DMS79 (cell line): ENCODE measurements at regions not wholly inside any gene's neighbourhood (a gene's known extent, or its start where the extent isn't known, plus 50 kb on each side); places are given as distances from the start of the nearest gene placed in this dataset.

Source experiments
- DNase-seq: peaks from one replicate; lab custom pipeline; 2025; lab: John Stamatoyannopoulos, UW

- no peak for DNase-seq
Measured at GRCh38 chr4:188554413-188554812, 415.2 kb downstream of the TRIML1 start.

- no peak for DNase-seq
Measured at GRCh38 chr4:188573104-188573503, 433.9 kb downstream of the TRIML1 start.

GRCh38 chr4:188578657-188579056, 439.4 kb downstream of the TRIML1 start:
- DNase-seq, result no peak

DNA sequence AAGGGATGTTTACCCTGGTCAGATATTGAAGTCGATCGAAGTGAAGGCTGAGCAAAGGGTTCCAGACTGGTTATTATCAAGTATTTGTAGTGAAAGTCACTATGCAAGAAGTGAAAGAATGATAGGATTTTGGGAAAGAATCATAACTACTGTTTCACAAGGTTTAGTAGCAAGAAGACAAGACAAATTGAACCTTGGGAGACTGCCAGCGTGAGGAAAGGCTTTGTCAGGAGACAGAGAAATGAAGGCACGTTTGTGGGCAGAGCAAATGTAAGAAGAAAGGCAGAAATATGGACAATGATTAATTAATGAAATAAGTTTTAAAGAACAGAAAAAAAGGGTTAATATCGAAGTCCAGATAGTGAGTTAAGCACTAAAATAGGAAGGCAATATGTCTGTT, 456.8 kb downstream of the TRIML1 start:
- DNase-seq, result no peak

GRCh38 chr4:188603646-188604045, 464.4 kb downstream of the TRIML1 start:
- no peak for DNase-seq

- DNase-seq, result no peak
Measured at GRCh38 chr4:188606635-188607034, 467.4 kb downstream of the TRIML1 start.

- DNase-seq, result no peak
Measured at GRCh38 chr4:188611143-188611542, 471.9 kb downstream of the TRIML1 start.

- no peak for DNase-seq
Measured at GRCh38 chr4:188612659-188613058, 473.4 kb downstream of the TRIML1 start.

GRCh38 chr4:188613976-188614375, 474.7 kb downstream of the TRIML1 start:
- DNase-seq, result no peak

- DNase-seq, result no peak
Measured at GRCh38 chr4:188619456-188620149, 480.4 kb downstream of the TRIML1 start.

- no peak for DNase-seq
Measured at GRCh38 chr4:188620608-188621007, 481.4 kb downstream of the TRIML1 start.

DNA sequence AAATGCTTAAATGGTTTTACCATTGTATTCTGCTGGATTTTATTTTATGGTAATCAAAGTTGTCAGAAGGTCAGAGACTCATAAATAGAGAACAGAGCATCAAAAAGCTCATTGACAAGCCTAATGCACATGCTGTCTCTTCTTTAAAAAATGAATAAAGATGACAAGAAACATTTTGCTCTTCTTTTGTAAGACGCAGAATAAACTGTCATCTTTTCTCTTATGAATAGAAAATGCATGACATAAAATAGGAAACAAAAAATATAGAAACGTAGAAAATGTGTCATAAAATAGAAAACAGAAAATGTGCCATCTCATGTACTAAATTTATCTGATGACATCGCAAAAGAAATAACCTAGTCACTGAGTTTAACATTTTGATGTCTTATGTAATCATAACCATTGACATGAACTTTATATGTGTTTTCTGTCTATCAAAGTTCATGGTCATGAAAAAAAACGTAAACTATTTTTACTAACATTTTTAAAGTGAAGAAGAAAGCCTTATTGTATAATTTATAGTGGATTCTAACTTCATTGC, 484.1 kb downstream of the TRIML1 start:
- no peak for DNase-seq

DNA sequence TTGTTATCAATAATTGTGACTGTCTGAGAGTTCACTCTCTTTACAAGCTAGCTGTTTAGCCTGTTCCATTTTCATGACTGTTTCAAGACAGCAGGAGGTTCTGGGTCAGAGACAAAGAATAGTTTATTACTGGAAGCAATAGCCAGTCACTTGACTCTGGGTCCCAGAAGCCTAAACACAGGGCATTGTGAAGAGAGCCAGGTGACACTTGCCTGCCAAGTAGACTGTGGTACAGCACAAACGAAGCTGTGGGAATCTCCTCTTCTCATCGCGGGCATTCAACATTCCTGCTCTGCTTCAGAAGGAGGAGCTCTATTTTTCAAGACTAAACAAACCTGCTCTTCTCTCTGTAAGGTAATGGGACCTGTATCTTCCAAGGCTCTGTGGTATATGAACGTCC, 485.1 kb downstream of the TRIML1 start:
- DNase-seq, result no peak

- no peak for DNase-seq
Measured at GRCh38 chr4:188627892-188628291, 488.7 kb downstream of the TRIML1 start.

GRCh38 chr4:188639479-188640100, 500.3 kb downstream of the TRIML1 start:
- DNase-seq, result no peak

DNA sequence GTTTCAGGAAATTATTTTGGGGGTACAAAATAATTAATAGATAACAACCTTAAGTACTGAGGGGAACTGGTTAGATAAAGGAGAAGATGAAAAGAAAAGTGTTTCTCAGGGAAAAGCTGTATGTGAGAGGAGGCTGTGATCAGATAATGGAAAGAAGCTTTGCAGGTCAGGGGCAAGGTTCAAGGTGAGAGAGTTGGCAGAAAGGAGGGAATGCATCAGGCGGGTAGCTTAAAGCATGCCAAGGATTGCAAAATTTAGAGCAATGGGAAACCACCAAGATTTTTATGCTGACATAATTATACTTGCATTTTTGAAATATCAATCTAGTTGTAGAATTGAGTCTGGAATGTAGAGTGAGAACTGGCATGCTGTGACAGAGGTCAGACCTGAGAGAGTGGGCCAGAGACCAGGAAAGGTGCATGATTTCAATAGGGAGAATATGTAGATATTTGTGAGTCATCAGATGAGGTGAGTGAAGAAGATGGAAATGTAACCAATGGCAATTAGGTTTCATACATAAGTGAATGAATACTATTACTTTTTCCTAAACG, 508.7 kb downstream of the TRIML1 start:
- no peak for DNase-seq

DNA sequence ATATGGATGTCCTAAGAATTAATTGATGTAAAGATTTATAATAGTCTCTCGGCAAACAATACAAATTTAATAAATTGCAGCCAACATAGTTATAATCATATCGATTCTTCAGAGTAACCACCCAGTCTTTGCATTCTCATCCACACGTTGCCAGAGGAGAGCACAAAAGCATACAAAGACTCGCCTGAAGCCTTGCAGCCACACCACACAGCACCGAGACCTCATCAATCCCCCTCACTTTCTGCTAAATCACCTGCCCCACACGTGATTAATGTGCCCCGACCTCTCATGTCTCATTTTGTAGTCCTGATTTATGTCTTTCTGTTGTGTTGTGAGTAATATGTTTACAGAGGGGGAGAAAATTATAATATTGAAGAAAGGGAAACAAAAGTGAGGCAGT, 510.4 kb downstream of the TRIML1 start:
- no peak for DNase-seq

DNA sequence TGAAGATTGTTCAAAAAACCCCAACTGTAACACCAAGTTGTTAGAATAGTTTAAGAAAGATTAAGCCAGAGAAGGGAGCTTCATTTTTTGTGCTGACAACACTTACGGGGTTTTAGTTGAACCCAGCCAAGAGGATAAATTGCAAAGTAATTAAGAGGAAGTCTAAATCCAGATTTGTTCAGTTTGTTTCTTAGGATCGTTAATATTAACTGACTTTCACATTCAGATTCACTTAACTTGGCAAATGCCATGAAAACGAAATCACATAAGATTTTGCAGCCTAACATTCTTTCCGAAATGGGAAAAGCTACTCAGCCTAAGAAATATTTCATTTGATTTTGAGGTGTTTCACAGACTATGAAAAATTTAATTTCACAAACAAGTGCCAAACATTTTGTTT, 511.3 kb downstream of the TRIML1 start:
- no peak for DNase-seq

DNA sequence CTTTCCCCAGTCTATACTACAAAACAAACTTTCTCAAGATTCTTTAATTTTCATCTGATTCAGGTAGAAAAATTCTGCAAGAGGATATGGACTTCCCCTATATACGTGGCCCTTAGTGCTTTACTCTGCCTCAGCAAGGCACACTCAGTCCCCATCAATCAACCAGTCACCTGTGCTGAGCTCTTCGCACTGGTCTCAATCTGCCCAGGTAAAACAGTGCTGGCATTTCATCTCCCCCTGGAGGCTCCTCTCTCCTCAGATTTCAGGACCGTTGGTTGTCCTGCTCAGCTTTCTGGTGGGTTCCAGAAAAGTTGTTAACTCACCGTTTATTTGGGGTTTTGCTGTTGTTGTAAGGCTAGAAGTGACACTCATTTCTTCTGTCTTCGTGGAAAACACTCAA, 518.1 kb downstream of the TRIML1 start:
- DNase-seq, result no peak

DNA sequence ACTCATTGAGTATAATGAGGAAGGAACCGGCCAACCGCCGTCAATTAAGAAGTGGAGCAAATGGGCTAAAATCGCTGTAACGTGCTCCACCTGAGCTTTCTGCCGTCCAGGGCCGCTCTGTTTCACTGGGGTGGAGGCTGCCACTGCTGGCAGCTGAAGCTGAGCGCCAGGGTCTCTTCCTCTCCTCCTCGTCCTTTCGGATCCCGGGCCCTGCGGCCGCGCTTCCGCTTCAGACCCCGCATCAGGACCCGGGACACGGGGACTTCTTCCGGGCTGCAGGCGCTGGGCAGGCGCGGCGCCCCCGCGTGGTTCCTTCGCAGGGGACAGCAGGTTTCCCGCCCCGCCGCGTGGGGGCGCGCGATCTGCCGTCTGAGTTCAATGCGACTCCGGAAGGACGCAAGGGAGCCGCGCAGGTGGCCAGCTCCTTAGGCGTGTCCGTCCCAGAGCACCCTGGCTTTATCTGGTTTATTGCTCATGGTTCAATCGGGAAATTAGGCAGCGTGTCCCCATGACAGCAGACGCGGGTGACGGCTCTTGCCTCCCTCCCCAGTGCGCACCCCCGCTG, 519.8 kb downstream of the TRIML1 start:
- DNase-seq, result no peak

GRCh38 chr4:188660796-188661195, 521.6 kb downstream of the TRIML1 start:
- DNase-seq, result no peak

DNA sequence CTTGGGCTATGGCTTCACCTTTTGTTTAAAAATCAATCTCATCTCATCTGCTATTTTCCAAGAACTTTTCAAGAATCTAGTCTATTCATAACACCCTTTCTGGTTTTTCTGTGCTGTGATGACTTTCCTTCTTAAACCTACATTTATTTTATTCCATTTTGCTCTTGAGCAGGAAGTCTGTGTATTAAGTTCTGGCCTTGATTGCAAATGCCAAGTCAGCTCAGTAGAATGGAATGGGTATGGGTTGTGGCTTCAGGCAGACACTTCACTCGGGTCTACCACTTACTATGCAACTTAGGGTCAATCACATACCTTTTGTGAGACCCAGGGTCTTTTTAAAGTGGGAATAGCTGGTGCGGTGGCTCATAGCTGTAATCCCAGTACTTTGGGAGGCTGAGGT, 522.3 kb downstream of the TRIML1 start:
- no peak for DNase-seq

GRCh38 chr4:188663369-188663768, 524.1 kb downstream of the TRIML1 start:
- no peak for DNase-seq
